HG02588 (cell line): ENCODE measurements at regions not wholly inside any gene's neighbourhood (a gene's known extent, or its start where the extent isn't known, plus 50 kb on each side); places are given as distances from the start of the nearest gene placed in this dataset.

ENCODE experiments used
- ATAC-seq: cut with Tn5 transposase; IDR thresholded peaks from one replicate; pipeline ENCODE4 v1.9.1; 2021; ENCODE audit warnings: mild to moderate bottlenecking, moderate library complexity; ENCODE audit not compliant: unreplicated experiment

- no peak for ATAC-seq
Observed at GRCh38 chr18:55863391-55863706, 275.4 kb upstream of the TCF4 start.

- ATAC-seq, result no peak
Observed at GRCh38 chr18:55862693-55863390, 274.9 kb upstream of the TCF4 start.

- ATAC-seq, result no peak
Observed at GRCh38 chr18:55861266-55861665, 273.3 kb upstream of the TCF4 start.

GRCh38 chr18:55858661-55859515 is 270.9 kb upstream of the TCF4 start:
- ATAC-seq, result no peak

- no peak for ATAC-seq
Observed at GRCh38 chr18:55857956-55858355, 270.0 kb upstream of the TCF4 start.

GRCh38 chr18:55857409-55857808 is 269.4 kb upstream of the TCF4 start:
- ATAC-seq, result no peak

- ATAC-seq, result no peak
Observed at GRCh38 chr18:55856679-55857078, 268.7 kb upstream of the TCF4 start.

- no peak for ATAC-seq
Observed at GRCh38 chr18:55856229-55856628, 268.2 kb upstream of the TCF4 start.

- ATAC-seq, result no peak
Observed at GRCh38 chr18:55853268-55853667, 265.3 kb upstream of the TCF4 start.

- ATAC-seq, result no peak
Observed at GRCh38 chr18:55850904-55851303, 262.9 kb upstream of the TCF4 start.

- no peak for ATAC-seq
Observed at GRCh38 chr18:55849391-55849790, 261.4 kb upstream of the TCF4 start.

GRCh38 chr18:55847960-55848359 is 260.0 kb upstream of the TCF4 start:
- no peak for ATAC-seq

GRCh38 chr18:55845221-55845620 is 257.2 kb upstream of the TCF4 start:
- ATAC-seq, result no peak

- ATAC-seq, result no peak
Observed at GRCh38 chr18:55844382-55844781, 256.4 kb upstream of the TCF4 start.

- no peak for ATAC-seq
Observed at GRCh38 chr18:55841314-55841713, 253.3 kb upstream of the TCF4 start.

- ATAC-seq, result no peak
Observed at GRCh38 chr18:55840601-55841170, 252.7 kb upstream of the TCF4 start.

- no peak for ATAC-seq
Observed at GRCh38 chr18:55839343-55839742, 251.4 kb upstream of the TCF4 start.

- ATAC-seq, result no peak
Observed at GRCh38 chr18:55838841-55839240, 250.8 kb upstream of the TCF4 start.

- no peak for ATAC-seq
Observed at GRCh38 chr18:55838319-55838718, 250.3 kb upstream of the TCF4 start.

- ATAC-seq, result no peak
Observed at GRCh38 chr18:55833543-55833942, 245.6 kb upstream of the TCF4 start.

- ATAC-seq, result no peak
Observed at GRCh38 chr18:55830544-55830943, 242.6 kb upstream of the TCF4 start.

- no peak for ATAC-seq
Observed at GRCh38 chr18:55821219-55821618, 233.2 kb upstream of the TCF4 start.
